Osteoblast (primary cell): ENCODE measurements at regions not wholly inside any gene's neighbourhood (a gene's known extent, or its start where the extent isn't known, plus 50 kb on each side); places are given as distances from the start of the nearest gene placed in this dataset.

Experiments
- DNase-seq: peaks from one replicate; pipeline ENCODE4 v3.0.0; 2011; ENCODE audit warnings: low spot score, mixed read lengths; ENCODE audit not compliant: insufficient read length; ENCODE audit errors: missing footprints
- H2AFZ ChIP-seq: 2 replicates; pipeline ENCODE4 v1.6.0; 2011; ENCODE audit warnings: mild to moderate bottlenecking, low read length
- H3K27ac ChIP-seq: 2 replicates; pipeline ENCODE4 v1.5.1; 2011; ENCODE audit warnings: mild to moderate bottlenecking, low read depth, low read length, moderate library complexity
- H3K27me3 ChIP-seq: 2 replicates; pipeline ENCODE4 v1.6.0; 2012; ENCODE audit warnings: mild to moderate bottlenecking, control low read depth, inconsistent platforms, low read length, moderate library complexity; ENCODE audit not compliant: insufficient read depth
- H3K36me3 ChIP-seq: 2 replicates; pipeline ENCODE4 v1.5.1; 2011; ENCODE audit warnings: mild to moderate bottlenecking, low read length, control low read depth, moderate library complexity; ENCODE audit not compliant: insufficient read depth
- H3K4me1 ChIP-seq: 2 replicates; pipeline ENCODE4 v1.5.1; 2011; ENCODE audit warnings: mild to moderate bottlenecking, low read length, control low read depth, moderate library complexity; ENCODE audit not compliant: insufficient read depth
- H3K4me2 ChIP-seq: 2 replicates; pipeline ENCODE4 v1.6.0; 2011; ENCODE audit warnings: mild to moderate bottlenecking, low read length; ENCODE audit not compliant: insufficient read depth
- H3K4me3 ChIP-seq: fragments of 200-600 bp; sonication (generic); 3 replicates; pipeline ENCODE4 v1.5.1; 2012; ENCODE audit warnings: mild to moderate bottlenecking, low read length, inconsistent platforms; ENCODE audit not compliant: insufficient read depth
- H3K79me2 ChIP-seq: 2 replicates; pipeline ENCODE4 v1.6.0; 2012; ENCODE audit warnings: mild to moderate bottlenecking, low read length, control low read depth, inconsistent platforms; ENCODE audit not compliant: insufficient read depth
- H3K9me3 ChIP-seq: 2 replicates; pipeline ENCODE4 v1.5.1; 2011; ENCODE audit warnings: low read depth, low read length, control low read depth
- H4K20me1 ChIP-seq: 2 replicates; pipeline ENCODE4 v1.6.0; 2012; ENCODE audit warnings: mild to moderate bottlenecking, low read length, control low read depth; ENCODE audit not compliant: insufficient read depth
- TF ChIP-seq, protein P1 (sequence below): IDR thresholded peaks from 2 replicates; pipeline ENCODE4 v1.5.1; 2011; ENCODE audit warnings: mild to moderate bottlenecking, low read depth, low read length, moderate library complexity; ENCODE audit errors: extremely low read depth

DNA sequence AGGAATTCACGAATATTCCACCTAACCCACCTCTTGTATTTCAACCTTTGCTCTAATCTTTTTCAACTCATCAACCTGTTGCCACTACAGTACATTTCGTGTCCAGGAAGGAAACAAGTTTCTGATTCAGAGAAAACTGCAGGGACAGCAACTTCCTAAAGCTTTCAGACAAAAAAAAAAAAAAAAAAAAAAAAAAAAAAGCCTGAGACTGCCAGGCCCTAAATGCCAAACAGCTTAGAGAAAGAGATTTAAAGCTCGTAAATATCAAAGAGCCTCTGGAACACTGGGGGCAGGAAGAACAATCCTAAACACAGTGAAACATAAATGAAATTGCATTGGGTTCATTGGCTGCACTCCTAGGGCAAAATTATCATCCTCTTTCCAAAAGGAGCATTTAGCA, 411.2 kb upstream of the SPTLC3 start:
- TF ChIP-seq, protein P1, sequence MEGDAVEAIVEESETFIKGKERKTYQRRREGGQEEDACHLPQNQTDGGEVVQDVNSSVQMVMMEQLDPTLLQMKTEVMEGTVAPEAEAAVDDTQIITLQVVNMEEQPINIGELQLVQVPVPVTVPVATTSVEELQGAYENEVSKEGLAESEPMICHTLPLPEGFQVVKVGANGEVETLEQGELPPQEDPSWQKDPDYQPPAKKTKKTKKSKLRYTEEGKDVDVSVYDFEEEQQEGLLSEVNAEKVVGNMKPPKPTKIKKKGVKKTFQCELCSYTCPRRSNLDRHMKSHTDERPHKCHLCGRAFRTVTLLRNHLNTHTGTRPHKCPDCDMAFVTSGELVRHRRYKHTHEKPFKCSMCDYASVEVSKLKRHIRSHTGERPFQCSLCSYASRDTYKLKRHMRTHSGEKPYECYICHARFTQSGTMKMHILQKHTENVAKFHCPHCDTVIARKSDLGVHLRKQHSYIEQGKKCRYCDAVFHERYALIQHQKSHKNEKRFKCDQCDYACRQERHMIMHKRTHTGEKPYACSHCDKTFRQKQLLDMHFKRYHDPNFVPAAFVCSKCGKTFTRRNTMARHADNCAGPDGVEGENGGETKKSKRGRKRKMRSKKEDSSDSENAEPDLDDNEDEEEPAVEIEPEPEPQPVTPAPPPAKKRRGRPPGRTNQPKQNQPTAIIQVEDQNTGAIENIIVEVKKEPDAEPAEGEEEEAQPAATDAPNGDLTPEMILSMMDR, result no peak
- Histone ChIP-seq H3K4me2 (no peak overlapping the region), H3K27me3 (no peaks in the 10 kb centered on the region), H3K79me2 (no peaks in the 10 kb centered on the region), H3K4me3 (no peak overlapping the region), H4K20me1 (no peaks in the 10 kb centered on the region), H2AFZ (no peak overlapping the region), H3K9me3 (peaks cover 3% of the 10 kb centered on the region), H3K4me1 (no peaks in the 10 kb centered on the region), H3K27ac (no peak overlapping the region), H3K36me3 (no peaks in the 10 kb centered on the region)
- DNase-seq, result no peak

DNA sequence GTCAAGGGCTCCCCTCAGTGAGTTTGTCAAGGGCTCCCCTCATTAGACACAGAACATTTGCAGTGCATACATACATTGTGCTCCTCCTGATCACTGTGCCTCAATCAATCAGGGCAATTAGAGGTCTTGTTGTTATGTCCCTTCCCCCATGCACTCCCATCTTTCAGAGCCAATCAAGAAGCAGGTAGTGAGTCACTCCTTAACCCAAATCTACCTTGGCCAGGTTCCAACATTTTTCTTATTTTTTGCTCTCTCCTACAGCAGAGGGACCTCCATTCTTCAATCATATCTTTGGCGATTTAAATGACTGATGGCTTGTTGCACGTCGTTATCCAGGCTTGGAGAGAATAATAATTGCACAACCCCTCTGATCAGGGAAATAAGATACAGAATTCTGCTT, 409.9 kb upstream of the SPTLC3 start:
- no peaks in the 10 kb centered on the region for H4K20me1 ChIP-seq
- H3K79me2 ChIP-seq, result no peaks in the 10 kb centered on the region
- no peak for DNase-seq
- TF ChIP-seq, protein P1, result no peak
- no peaks in the 10 kb centered on the region for H3K36me3 ChIP-seq
- H3K4me3 ChIP-seq, result no peak overlapping the region
- H2AFZ ChIP-seq, result no peak overlapping the region
- peaks cover 4% of the 10 kb centered on the region for H3K9me3 ChIP-seq
- no peak overlapping the region for H3K27ac ChIP-seq
- no peaks in the 10 kb centered on the region for H3K27me3 ChIP-seq
- no peak overlapping the region for H3K4me2 ChIP-seq
- H3K4me1 ChIP-seq, result no peaks in the 10 kb centered on the region

DNA sequence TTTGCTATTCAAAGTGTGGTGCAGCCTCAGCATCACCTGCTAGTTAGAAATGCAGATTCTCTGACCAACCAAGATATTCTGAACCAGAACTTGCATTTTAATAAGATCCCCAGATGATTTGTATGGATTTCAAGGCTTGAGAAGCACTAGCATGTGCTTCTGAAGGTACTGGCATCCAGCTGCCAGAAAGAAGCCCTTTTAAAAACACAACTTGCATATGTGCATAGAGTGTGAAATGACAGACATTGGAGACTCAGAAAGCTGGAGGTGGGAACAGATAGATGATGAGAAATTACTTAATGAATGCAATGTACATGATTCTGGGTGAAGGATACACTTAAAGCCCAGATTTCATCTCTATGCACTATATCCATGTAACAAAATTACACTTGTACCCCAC, 409.3 kb upstream of the SPTLC3 start:
- Histone ChIP-seq H4K20me1 (no peaks in the 10 kb centered on the region), H3K4me1 (no peaks in the 10 kb centered on the region), H3K27me3 (no peaks in the 10 kb centered on the region), H2AFZ (no peak overlapping the region), H3K36me3 (no peaks in the 10 kb centered on the region), H3K4me3 (no peak overlapping the region), H3K79me2 (no peaks in the 10 kb centered on the region), H3K9me3 (peaks cover 5% of the 10 kb centered on the region), H3K27ac (no peak overlapping the region), H3K4me2 (no peak overlapping the region)
- no peak for DNase-seq
- TF ChIP-seq, protein P1, result no peak

DNA sequence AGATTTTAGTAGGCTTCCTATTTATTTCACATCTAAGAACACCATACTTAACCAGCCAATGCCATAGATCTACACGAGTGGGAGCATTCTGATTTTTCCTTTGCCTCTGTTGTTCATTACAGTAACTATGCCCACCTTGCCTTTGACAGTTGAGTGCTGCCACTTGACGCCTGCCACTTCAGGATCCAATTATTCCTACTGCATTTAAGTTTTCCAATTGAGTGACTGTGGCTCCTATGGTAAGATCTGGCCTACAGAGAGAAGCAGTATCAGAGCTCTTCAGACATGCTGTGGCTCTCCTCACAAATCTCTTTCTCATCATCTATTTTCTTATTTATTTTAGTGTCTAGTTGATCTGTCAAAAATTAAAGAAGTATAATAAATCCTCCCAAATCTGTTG, 403.0 kb upstream of the SPTLC3 start:
- H3K4me2 ChIP-seq, result no peak overlapping the region
- peaks cover 3% of the 10 kb centered on the region for H3K9me3 ChIP-seq
- no peak overlapping the region for H3K27ac ChIP-seq
- no peaks in the 10 kb centered on the region for H3K27me3 ChIP-seq
- no peak overlapping the region for H2AFZ ChIP-seq
- DNase-seq, result no peak
- H3K79me2 ChIP-seq, result no peaks in the 10 kb centered on the region
- H3K4me1 ChIP-seq, result no peaks in the 10 kb centered on the region
- TF ChIP-seq, protein P1, result no peak
- no peaks in the 10 kb centered on the region for H3K36me3 ChIP-seq
- H3K4me3 ChIP-seq, result no peak overlapping the region
- no peaks in the 10 kb centered on the region for H4K20me1 ChIP-seq
